Stimulated activated memory B cell treated with anti-CD40 and anti-IgM and Interleukin-4, amounts not matched to agents 10 μg/mL and 1 μg/mL and 100 μg/mL, for 72 hours (primary cell): ENCODE measurements at regions not wholly inside any gene's neighbourhood (a gene's known extent, or its start where the extent isn't known, plus 50 kb on each side); places are given as distances from the start of the nearest gene placed in this dataset.

Source experiments
- ATAC-seq: fragments of 150-1000 bp; cut with Tn5 transposase; 2 replicates; pipeline ENCODE4 v1.10.0; 2021
- H3K27ac Mint-ChIP-seq: one replicate; pipeline ENCODE4 v1.8.0; 2022; ENCODE audit warnings: mild to moderate bottlenecking, mixed read lengths
- H3K27me3 Mint-ChIP-seq: one replicate; pipeline ENCODE4 v1.8.0; 2022; ENCODE audit warnings: mixed read lengths
- H3K36me3 Mint-ChIP-seq: one replicate; pipeline ENCODE4 v1.8.0; 2022; ENCODE audit warnings: mixed read lengths
- H3K4me1 Mint-ChIP-seq: one replicate; pipeline ENCODE4 v1.8.0; 2022; ENCODE audit warnings: mixed read lengths
- H3K4me3 Mint-ChIP-seq: one replicate; pipeline ENCODE4 v1.8.0; 2022; ENCODE audit warnings: mild to moderate bottlenecking, moderate library complexity, mixed read lengths
- H3K9me3 Mint-ChIP-seq: one replicate; pipeline ENCODE4 v1.8.0; 2022; ENCODE audit warnings: mixed read lengths

GRCh38 chr15:37820380-37821128 is 113.9 kb upstream of the TMCO5A start:
- H3K4me1 Mint-ChIP-seq: no peaks in the 10 kb centered on the region
- no peaks in the 10 kb centered on the region for H3K9me3 Mint-ChIP-seq
- H3K27ac Mint-ChIP-seq: no peak overlapping the region
- H3K36me3 Mint-ChIP-seq: no peaks in the 10 kb centered on the region
- H3K4me3 Mint-ChIP-seq: no peak overlapping the region
- H3K27me3 Mint-ChIP-seq: peaks cover 9% of the 10 kb centered on the region
- ATAC-seq: no peak

GRCh38 chr15:37823601-37824275 is 110.7 kb upstream of the TMCO5A start:
- Mint-ChIP-seq H3K4me1 (no peaks in the 10 kb centered on the region), H3K9me3 (no peaks in the 10 kb centered on the region), H3K27me3 (peaks cover 11% of the 10 kb centered on the region), H3K36me3 (no peaks in the 10 kb centered on the region), H3K4me3 (no peak overlapping the region), H3K27ac (no peak overlapping the region)
- ATAC-seq: peak; percentile 4

- H3K27ac Mint-ChIP-seq: no peak overlapping the region
- H3K36me3 Mint-ChIP-seq: no peaks in the 10 kb centered on the region
- no peak overlapping the region for H3K4me3 Mint-ChIP-seq
Observed at GRCh38 chr15:37824717-37825382, 109.6 kb upstream of the TMCO5A start.

GRCh38 chr15:37837276-37837675 is 97.2 kb upstream of the TMCO5A start:
- no peak for ATAC-seq
- no peaks in the 10 kb centered on the region for H3K36me3 Mint-ChIP-seq
- no peak overlapping the region for H3K27ac Mint-ChIP-seq
- H3K4me1 Mint-ChIP-seq: no peaks in the 10 kb centered on the region
- H3K9me3 Mint-ChIP-seq: peaks cover 13% of the 10 kb centered on the region
- H3K27me3 Mint-ChIP-seq: no peaks in the 10 kb centered on the region
- H3K4me3 Mint-ChIP-seq: no peak overlapping the region

More at GRCh38 chr15:37824717-37825382, 109.6 kb upstream of the TMCO5A start:
- no peaks in the 10 kb centered on the region for H3K9me3 Mint-ChIP-seq
- H3K27me3 Mint-ChIP-seq: peaks cover 11% of the 10 kb centered on the region
- ATAC-seq: no peak
- no peaks in the 10 kb centered on the region for H3K4me1 Mint-ChIP-seq

- no peaks in the 10 kb centered on the region for H3K27me3 Mint-ChIP-seq
- no peaks in the 10 kb centered on the region for H3K4me1 Mint-ChIP-seq
- no peaks in the 10 kb centered on the region for H3K36me3 Mint-ChIP-seq
- no peak overlapping the region for H3K4me3 Mint-ChIP-seq
- H3K9me3 Mint-ChIP-seq: no peaks in the 10 kb centered on the region
- no peak overlapping the region for H3K27ac Mint-ChIP-seq
- no peak for ATAC-seq
Observed at GRCh38 chr15:37847776-37848175, 86.7 kb upstream of the TMCO5A start.

- Mint-ChIP-seq H3K27me3 (no peaks in the 10 kb centered on the region), H3K9me3 (no peaks in the 10 kb centered on the region), H3K4me3 (no peak overlapping the region), H3K36me3 (no peaks in the 10 kb centered on the region), H3K4me1 (no peaks in the 10 kb centered on the region), H3K27ac (no peak overlapping the region)
- no peak for ATAC-seq
Observed at GRCh38 chr15:37856109-37856508, 78.3 kb upstream of the TMCO5A start.

- no peak overlapping the region for H3K27ac Mint-ChIP-seq
- ATAC-seq: no peak
- H3K9me3 Mint-ChIP-seq: peaks cover 2% of the 10 kb centered on the region
- H3K4me1 Mint-ChIP-seq: no peaks in the 10 kb centered on the region
- H3K4me3 Mint-ChIP-seq: no peak overlapping the region
- H3K36me3 Mint-ChIP-seq: no peaks in the 10 kb centered on the region
- H3K27me3 Mint-ChIP-seq: no peaks in the 10 kb centered on the region
Observed at GRCh38 chr15:37860896-37861295, 73.5 kb upstream of the TMCO5A start.

GRCh38 chr15:37865687-37866086 is 68.8 kb upstream of the TMCO5A start:
- no peaks in the 10 kb centered on the region for H3K4me1 Mint-ChIP-seq
- H3K27ac Mint-ChIP-seq: no peak overlapping the region
- no peaks in the 10 kb centered on the region for H3K36me3 Mint-ChIP-seq
- H3K27me3 Mint-ChIP-seq: no peaks in the 10 kb centered on the region
- no peak for ATAC-seq
- no peak overlapping the region for H3K4me3 Mint-ChIP-seq
- H3K9me3 Mint-ChIP-seq: peaks cover 2% of the 10 kb centered on the region

- Mint-ChIP-seq H3K4me3 (no peak overlapping the region), H3K27me3 (no peaks in the 10 kb centered on the region), H3K9me3 (no peaks in the 10 kb centered on the region), H3K4me1 (no peaks in the 10 kb centered on the region), H3K36me3 (no peaks in the 10 kb centered on the region), H3K27ac (no peak overlapping the region)
- ATAC-seq: no peak
Observed at GRCh38 chr15:37870711-37871110, 63.7 kb upstream of the TMCO5A start.

GRCh38 chr15:37872661-37873060 is 61.8 kb upstream of the TMCO5A start:
- H3K36me3 Mint-ChIP-seq: no peaks in the 10 kb centered on the region
- no peak for ATAC-seq
- no peak overlapping the region for H3K27ac Mint-ChIP-seq
- no peaks in the 10 kb centered on the region for H3K27me3 Mint-ChIP-seq
- no peaks in the 10 kb centered on the region for H3K9me3 Mint-ChIP-seq
- no peaks in the 10 kb centered on the region for H3K4me1 Mint-ChIP-seq
- no peak overlapping the region for H3K4me3 Mint-ChIP-seq

- Mint-ChIP-seq H3K27me3 (no peaks in the 10 kb centered on the region), H3K4me1 (no peaks in the 10 kb centered on the region), H3K4me3 (no peak overlapping the region), H3K36me3 (no peaks in the 10 kb centered on the region), H3K9me3 (no peaks in the 10 kb centered on the region), H3K27ac (no peak overlapping the region)
- ATAC-seq: no peak
Observed at GRCh38 chr15:37873336-37873735, 61.1 kb upstream of the TMCO5A start.

- no peak for ATAC-seq
- H3K27me3 Mint-ChIP-seq: no peaks in the 10 kb centered on the region
- no peak overlapping the region for H3K4me3 Mint-ChIP-seq
- no peaks in the 10 kb centered on the region for H3K36me3 Mint-ChIP-seq
- H3K4me1 Mint-ChIP-seq: no peaks in the 10 kb centered on the region
- no peak overlapping the region for H3K27ac Mint-ChIP-seq
- H3K9me3 Mint-ChIP-seq: no peaks in the 10 kb centered on the region
Observed at GRCh38 chr15:37876900-37877299, 57.5 kb upstream of the TMCO5A start.

- H3K4me3 Mint-ChIP-seq: no peak overlapping the region
- ATAC-seq: no peak
Observed at GRCh38 chr15:37877851-37878741, 56.3 kb upstream of the TMCO5A start.

GRCh38 chr15:37880009-37880834 is 54.2 kb upstream of the TMCO5A start:
- Mint-ChIP-seq H3K4me3 (no peak overlapping the region), H3K27ac (no peak overlapping the region), H3K4me1 (no peaks in the 10 kb centered on the region), H3K9me3 (no peaks in the 10 kb centered on the region), H3K36me3 (no peaks in the 10 kb centered on the region), H3K27me3 (peaks cover 11% of the 10 kb centered on the region)
- ATAC-seq: no peak

More at GRCh38 chr15:37877851-37878741, 56.3 kb upstream of the TMCO5A start:
- Mint-ChIP-seq H3K4me1 (no peaks in the 10 kb centered on the region), H3K27ac (no peak overlapping the region), H3K9me3 (no peaks in the 10 kb centered on the region), H3K27me3 (peaks cover 11% of the 10 kb centered on the region), H3K36me3 (no peaks in the 10 kb centered on the region)
